ENCODE measurements at regions not wholly inside any gene's neighbourhood (a gene's known extent, or its start where the extent isn't known, plus 50 kb on each side); places are given as distances from the start of the nearest gene placed in this dataset.
"Not testable (repeated sequence)": the region's sequence is repeated elsewhere in the genome, so short reads cannot be mapped to it uniquely, and the experiment has no call there.

DNA sequence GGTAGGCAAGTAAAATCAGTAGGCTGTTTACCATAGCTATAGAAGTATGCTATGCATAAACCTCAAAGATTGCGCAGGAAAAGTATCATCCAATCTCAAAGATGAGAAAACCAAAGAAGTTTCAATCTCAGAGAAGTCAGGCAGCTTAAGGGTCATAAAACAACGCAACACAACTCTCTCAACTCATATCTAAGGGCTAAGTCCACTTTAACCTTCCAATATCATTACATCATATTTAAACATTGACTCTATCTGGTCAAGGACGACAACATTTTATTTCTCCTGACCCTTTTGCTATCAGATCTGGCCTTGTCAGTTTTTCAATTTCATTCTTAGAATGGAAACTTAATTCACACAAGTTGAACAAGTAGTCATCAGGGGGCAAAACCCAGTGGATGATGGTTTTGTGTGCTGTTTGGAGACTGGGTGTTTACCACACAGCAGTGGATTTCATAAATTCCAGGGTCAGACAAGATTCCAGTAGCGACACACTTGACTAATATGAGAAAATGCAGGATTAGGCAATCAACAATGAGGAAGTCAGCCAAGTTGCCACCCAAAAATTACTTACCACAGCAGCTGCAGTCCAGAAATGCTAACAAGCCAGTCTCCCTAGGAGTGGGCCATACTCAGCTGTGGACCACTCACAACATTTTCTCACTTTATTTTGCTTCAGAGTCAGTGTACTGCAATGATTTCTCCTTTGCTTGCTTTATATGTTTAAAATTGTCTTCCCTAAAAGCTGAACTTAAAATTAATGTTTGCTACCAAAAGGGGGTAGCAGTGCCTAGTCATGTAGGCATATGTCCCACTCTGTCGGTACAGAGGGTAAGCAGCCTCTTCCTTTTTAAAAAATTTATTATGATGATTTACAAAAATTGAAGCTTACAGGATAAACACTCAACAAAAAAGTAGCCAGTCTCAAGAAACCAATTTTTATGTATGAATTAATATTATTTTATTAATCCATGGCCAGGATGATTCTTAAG is 131.9 kb upstream of the NBPF9 start:
- not testable (repeated sequence) for DNase-seq

DNA sequence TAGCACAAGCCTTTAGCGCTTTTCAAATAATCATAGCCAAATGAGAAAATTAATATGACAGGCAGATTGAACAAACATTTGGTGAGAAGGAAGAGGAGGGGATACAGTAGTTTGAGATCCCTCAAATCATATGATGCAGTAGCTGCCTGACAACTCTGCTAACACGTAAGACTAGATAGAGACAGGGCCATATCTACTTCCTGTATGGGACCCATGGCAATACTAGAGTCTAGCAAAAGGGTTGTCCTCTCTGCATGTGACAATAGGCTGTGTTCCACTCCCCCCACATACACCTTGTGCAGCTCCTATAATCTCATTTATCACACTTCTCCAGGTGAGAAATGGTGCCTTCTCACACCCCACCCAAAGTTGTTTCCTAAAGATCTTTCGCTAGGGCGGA is 134.2 kb upstream of the NBPF9 start:
- DNase-seq = not testable (repeated sequence)

DNA sequence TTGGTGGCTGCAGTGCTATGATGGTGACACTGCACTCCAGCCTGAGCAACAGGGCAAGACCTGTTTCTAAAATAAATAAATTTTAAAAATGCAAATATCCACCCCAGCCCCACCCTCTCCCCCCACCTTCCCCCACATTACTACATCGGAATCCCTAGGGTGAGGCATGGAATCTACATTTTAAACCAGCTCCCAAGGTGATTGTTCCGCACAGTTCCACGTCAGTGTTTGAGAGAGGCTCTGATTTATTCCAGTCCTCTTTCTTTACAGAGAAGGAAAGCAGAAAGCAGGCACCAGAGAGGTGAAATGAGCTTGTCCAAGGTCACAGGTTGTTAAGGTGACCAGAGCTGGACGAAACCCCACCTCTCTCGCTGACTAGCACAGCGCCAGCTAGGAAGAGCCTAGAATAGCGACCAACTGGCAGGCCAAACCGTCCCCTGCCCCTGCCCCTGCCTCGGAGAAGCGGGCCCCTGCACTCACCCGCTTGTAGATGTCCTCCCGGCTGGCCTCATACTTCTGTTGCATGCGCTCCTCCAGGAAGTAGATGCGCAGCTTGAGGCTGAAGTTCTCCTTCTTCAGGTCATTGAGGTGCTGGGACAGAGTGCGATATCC is 136.7 kb upstream of the NBPF9 start:
- not testable (repeated sequence) for DNase-seq

DNA sequence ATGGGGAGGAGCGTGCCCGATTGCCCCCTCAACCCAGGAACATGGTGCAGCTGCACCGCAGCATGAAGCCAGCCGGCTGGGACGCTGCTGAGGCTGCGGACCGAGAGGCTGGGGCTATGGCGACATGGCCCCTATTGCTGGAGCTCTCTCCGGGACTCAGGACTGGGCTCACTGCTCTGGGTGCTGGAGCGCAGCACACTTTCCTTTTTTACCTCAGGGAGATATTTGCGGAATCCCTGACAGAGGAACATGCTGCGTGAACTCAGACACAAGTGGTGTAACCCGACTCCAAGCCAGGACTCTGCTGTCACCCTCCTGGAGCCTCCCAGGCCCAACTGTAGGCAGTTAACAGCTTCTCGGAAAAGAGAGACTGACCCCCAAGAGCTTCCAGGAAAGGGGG is 137.2 kb upstream of the NBPF9 start:
- DNase-seq = not testable (repeated sequence)

DNA sequence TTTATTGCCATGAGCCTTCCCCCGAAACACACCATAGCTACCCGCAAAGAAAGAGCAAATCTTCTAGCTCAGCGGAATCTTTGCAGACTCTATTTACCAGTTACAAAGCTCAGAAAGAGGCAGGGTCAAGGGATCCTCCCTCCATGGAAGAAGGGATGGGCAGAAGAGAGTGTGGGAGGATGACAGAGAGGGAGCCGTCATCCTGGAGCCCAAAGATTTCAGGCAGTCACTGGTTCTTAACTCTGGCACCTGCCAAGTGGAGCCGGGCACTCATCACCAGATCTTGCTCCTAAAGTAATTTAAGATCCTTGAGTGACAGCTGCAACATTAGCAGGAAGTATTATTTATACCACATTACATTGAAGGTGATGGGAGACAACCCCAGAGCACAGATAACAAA is 137.9 kb upstream of the NBPF9 start:
- not testable (repeated sequence) for DNase-seq

DNA sequence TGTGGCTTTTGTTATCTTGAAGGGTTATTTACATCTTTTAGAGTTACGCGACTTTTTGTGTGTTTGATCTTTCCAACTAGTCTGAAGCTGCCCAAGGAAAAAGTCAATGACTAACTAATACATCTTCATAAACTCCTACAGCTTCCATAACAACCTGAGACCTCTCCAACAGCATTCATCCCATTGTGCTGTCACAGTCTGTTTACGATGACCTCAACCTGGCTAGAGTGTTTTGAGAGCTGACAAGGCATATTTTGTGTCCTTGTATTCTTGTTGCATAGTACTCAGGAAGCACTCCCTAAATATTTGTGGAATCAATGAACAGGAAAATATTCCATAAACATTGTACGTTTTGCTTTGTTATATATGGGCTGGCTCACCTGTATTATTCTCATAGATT is 140.2 kb upstream of the NBPF9 start:
- DNase-seq = not testable (repeated sequence)

DNA sequence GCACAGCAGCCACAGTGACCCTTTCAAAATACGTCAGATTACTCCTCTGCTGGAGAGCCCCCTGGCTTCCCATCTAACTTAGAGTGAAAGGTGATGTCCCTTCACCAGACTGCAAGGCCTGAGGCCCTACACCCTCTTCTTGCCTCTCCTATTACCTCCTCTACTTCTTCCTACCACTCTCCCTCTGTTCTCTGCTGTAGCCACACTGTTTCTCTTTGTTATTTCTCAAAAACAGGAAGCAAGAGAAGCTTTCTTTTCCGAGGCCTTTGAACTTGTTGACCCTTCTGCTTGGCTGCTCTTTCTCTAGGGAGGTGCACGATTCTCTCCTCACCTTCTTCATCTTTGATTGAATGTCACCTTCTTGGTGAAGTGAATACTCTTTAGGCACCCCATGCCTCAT is 141.3 kb upstream of the NBPF9 start:
- DNase-seq = not testable (repeated sequence)

DNA sequence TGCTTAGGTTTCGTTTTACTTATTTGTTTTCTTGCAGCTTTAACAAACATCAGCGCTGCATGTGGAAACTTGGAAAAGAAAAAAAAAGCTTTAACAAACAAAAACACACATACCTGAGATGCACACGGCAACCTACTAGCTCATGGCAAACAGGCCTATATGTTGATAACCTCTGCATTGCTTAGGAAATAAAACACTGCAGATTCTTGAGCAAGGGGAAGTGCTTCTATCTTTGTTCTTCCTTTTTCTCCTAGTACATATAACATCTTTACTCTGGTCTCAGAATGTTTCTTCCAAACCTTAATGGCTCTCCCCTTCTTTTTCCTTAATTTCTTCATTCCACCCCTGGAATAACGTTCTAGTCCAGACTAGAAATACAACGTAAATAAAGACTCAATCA is 142.9 kb upstream of the NBPF9 start:
- not testable (repeated sequence) for DNase-seq

DNA sequence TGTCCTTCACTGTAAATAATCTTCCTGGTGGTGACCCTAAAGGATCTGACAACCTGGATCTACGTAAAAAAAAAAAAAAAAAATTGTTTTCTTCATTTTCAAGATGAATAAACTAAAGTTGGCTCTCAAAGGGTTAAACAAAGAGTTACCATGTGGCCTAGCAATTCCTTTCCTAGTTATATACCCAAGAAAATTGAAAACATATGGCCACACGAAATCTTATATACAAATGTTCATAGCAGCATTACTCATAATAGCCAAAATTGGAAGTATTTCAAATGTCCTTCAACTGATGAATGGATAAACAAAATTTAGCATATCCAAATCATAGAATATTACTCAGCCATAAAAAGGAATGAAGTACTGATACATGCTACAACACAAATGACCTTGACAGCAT is 145.3 kb upstream of the NBPF9 start:
- DNase-seq = not testable (repeated sequence)

DNA sequence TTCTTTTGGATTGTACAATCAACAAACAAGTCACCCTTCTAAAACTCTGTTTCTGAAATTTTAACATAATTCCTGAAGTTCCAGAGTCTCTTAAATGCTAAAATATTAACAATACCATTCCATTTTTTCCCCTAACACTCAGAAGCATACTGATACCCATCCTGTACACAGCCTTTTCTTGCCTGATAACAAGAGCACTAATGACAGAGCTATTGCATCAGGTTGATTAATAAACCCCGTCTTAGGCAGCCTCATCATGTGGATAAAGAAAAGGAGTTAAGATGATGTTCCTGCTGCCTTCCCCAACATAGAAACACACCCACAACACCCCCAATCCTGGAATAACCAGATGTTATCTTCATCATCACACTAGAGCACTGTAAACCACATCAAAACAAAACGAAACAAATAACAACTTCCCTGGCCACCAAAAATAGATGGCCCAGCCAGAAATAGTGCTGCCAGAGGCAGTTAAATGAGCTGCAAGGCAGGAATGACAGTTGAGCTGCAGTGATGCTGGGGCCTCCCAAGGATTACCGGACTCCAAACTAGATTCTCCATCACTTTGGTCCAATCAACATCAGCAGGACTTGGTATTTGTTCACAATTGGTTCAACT is 146.6 kb upstream of the NBPF9 start:
- DNase-seq = not testable (repeated sequence)

DNA sequence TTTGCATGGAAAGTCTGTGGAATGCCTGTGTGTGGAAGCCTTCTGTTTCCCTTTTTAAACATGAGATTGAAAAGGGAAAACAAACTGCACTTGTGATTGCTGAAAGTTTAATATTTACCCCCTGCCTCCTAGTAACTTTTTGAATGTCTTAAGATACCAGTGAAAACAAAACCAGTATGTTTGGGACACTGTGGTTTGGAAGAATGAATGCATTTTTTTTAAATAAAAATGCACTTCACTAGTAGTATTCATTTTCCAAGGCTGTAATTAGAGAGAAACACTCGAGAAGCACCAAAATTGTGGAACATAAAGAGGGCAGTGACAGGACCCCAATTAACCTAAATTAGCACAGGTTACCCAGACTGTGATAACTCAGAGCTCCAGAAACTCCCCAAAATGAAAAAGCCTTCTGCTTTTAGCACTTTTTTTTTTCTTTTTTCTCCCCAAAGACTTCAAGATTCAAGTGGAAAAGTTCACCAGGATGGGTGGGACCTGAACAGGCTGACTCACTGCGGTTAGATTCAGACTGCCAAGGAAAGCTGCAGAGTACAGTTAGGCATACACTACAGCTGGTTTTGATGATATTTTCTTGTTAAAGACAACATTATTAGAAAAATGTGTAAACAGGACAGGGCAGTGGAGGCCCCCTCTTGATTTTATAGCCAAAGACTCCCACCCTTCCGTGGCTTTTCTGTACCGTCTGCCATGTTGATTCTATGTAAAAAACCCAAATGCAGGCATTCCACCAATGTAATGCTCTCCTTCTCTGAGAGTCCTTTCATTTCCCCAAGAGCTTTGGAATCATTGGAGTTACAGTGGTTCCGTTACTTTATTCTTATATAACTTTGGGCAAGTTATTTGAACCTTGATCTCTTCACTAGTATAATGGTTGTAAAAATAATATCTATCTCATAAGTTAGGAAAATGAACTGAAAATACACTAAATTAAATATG is 151.8 kb upstream of the NBPF9 start:
- not testable (repeated sequence) for DNase-seq

DNA sequence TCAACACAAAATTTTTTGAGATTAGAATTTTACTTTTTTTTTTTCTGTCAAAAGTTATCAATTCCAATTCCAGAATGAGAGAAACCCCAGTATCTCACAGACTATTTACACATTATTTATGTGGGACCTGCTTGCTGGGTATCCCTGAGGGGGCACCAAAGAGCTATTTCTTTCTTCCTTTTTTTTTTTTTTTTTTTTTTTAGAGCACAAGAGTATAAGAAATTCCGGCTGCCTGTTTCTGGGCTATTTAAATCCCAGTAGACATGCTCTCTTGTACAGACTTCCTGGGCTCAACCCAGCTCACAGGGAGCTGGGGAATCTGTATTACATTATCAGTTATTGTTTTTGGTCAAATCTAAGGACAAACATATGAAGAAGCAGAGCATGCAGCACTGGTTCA is 156.9 kb upstream of the NBPF9 start:
- not testable (repeated sequence) for DNase-seq

DNA sequence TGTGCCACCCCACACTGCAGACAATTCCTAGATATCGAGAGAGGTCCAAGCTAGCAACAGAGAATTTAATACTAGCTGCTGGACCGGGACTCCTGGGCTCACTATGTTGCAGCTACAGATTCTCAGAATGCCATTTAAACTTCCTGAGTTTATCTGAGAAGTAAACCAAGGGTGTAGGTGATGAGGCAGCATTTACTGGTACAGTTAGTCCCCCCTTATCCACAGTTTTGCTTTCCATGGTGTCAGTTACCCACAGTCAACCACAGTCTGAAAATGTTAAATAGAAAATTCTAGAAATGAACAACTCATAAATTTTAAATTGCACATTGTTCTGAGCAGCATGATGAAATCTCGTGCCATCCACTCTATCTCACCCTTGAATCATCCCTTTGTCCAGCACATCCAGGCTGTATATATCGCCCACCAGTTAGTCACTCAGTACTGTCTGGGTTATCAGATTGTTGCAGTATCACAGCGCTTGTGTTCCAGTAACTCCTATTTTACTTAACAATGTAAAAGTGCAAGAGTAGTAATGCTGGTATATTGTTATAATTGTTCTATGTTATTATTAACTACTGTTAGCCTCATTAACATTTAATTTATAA is 157.5 kb upstream of the NBPF9 start:
- not testable (repeated sequence) for DNase-seq

DNA sequence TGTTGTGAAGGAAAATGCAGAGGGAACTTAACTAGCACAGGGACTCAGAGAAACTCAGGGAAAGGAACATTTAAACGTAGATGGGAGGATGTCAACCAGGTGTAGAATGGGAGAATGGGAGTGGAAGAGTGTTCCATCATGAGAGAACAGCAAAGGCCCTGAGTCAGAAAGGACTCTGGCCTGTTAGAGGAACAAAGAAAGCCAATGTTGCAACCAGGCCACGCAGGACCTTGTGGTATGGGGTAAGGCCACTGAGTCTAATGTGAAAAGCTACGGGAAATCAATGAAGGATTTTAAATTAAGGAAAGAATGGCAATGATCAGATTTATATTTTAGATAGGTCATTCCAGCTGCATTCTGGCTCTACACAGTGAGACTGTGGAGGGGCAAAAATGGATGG is 163.9 kb upstream of the NBPF9 start:
- not testable (repeated sequence) for DNase-seq

DNA sequence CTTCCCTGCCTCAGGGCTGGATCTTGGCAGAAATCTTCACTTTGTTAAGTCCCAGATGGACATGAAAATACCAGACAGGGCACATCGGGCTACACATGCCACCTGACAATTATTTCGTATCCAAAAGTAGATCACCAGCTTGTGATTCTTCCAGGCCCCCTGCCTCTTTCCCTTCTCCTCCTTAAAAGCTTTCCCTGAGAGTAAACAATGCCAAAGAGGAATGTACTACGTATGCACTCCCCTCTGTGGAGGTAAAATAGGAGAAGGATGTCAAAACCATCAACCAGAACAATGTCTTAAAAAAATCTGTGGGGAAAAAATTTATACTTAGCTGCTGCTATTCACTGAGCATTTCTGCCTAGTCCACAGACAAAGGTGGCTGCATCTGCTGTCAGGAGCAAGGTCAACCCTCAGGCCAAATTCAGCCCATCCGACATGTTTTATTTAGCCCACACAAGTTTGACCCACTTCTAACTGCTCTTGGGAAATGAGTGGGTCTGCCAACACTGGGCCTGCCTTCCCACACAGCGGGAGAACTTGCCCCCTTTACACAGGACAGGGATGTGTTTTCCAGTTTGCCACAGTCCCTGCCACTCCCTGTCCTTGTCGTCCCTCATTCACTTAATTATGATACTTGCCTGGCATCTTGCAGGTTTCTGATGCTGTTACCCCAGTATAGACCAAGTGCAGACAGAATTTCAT is 165.8 kb upstream of the NBPF9 start:
- not testable (repeated sequence) for DNase-seq

DNA sequence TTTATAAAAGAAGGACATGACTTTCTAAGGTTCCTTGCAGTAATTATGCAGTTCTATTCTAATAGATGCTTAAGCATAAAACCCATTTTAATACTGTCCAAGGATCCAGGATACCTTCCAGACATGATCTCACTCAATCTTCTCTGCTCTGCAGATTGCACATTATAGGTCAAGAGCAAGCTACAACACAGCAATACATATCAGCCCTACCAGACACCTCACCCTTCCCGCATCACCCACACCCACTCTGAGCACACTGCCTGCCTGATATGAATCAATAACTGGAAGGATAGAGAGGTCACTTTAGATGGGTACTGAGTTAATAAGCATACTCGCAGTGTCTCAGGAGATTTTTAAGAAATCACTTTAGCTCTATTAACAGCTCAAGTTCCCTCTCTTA is 166.5 kb upstream of the NBPF9 start:
- DNase-seq = not testable (repeated sequence)

DNA sequence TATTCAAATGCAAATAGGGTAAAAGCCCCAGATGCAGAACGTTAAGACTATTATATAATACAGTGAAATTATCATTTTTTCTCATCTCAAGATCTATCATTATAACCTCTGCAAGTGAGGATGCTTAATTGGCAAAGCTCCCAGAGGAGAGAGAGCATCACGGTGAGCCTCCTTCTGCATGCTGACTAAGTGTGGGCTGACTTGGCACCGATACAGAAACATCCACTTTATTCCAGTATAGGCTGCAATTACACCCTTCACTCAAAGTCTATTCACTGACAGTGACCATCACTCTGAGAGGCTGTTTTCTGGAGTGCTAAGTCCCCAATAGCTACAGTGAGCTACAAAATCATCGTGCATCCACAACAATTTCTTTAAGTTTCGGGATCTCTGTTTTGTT is 171.1 kb upstream of the NBPF9 start:
- DNase-seq = not testable (repeated sequence)

DNA sequence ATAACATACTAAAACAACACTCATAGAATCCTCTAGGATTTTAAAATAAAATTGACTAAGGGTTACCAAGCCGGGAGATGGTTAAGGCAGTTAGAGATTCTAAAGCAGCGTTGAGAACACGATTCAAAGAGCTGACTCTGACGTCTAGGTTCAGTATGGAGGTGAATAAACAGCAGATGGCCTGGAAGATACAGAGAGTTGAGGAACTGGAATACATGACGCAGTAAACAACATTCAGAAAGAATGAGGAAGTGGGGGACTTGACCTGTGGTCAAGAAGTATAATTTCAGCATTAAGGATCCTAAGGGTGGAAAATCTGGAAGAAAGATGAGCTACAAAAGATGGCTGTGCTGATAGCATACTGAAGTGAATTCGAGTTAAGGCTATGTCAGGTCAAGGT is 172.5 kb upstream of the NBPF9 start:
- DNase-seq = not testable (repeated sequence)

DNA sequence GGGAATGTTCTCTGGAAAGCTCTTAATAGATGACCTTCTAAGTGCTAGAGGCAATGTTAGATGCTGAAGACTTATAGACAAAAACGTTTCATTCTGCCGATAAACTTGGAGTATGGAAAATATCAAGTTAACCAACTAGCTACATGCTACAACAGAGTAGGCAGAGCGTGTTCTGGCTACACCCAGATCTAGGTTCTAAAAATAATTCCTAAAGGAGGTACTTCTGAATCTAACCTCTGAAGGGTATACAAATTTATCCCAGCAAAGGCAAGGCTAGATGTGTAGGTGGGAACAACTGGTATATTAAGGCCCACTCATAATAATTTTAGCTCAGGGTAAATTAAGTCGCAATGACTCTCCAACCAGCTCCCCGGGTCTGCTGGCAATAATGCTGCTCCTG is 173.1 kb upstream of the NBPF9 start:
- not testable (repeated sequence) for DNase-seq

DNA sequence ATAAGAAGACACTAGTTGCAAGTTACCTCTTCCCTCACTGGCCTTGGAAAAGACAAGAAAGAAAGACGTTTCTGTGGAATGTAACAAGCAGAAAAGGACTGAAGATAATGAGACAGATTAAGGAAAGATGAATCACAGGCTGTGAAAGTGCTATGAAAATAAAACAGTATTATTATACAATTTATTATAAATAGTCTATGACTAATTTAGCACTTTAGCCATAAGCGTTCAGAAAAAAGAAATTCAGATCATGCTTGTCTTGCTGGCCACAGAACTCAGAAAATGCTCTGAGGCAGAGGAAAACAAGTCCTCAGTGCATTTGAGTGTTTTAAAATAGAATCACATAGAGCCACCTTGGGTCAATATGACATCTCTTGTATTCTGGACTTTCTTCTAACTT is 174.8 kb upstream of the NBPF9 start:
- not testable (repeated sequence) for DNase-seq

DNA sequence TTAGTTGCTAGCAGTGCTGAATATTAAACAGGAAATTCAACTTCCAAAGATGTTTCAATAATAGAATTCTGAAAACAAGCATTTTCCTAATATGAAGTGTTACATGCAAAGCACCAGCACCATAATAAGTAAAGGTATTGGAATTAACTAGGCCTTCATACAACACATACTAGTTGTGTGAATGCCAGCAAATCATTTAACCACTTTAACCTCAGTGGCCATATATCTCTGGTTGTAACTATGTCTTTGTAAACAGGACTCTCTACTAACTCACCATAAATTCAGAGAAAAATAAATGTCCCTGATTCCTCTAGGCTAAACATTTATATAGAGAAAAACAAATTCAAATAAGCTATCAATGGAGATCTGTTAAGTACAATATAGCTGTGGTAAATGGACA is 175.7 kb upstream of the NBPF9 start:
- DNase-seq = not testable (repeated sequence)
